ENCODE measurements at regions not wholly inside any gene's neighbourhood (a gene's known extent, or its start where the extent isn't known, plus 50 kb on each side); places are given as distances from the start of the nearest gene placed in this dataset.

GRCh38 chr1:22259551-22260282 lies 116.8 kb upstream of the WNT4 start:
- Mint-ChIP-seq H3K36me3 (ENCODE audit: low read depth) (no peaks in the 10 kb centered on the region), H3K27me3 (ENCODE audit: low read depth, poor library complexity) (peaks cover 23% of the 10 kb centered on the region), H3K27ac (no peak overlapping the region), H3K9me3 (no peaks in the 10 kb centered on the region), H3K4me3 (no peak overlapping the region), H3K4me1 (peaks cover 82% of the 10 kb centered on the region)
- no peak for TF ChIP-seq CTCF (IDR thresholded peaks at IDR 0.05)
- no peak for DNase-seq

GRCh38 chr1:22260860-22261432 lies 118.0 kb upstream of the WNT4 start:
- no peaks in the 10 kb centered on the region for H3K9me3 Mint-ChIP-seq
- no peak for TF ChIP-seq CTCF (IDR thresholded peaks at IDR 0.05)
- H3K27me3 Mint-ChIP-seq (ENCODE audit: low read depth, poor library complexity), result peaks cover 16% of the 10 kb centered on the region
- H3K36me3 Mint-ChIP-seq (ENCODE audit: low read depth), result no peaks in the 10 kb centered on the region
- H3K4me1 Mint-ChIP-seq, result peaks cover 82% of the 10 kb centered on the region
- DNase-seq, result no peak
- no peak overlapping the region for H3K27ac Mint-ChIP-seq
- H3K4me3 Mint-ChIP-seq, result no peak overlapping the region

DNA sequence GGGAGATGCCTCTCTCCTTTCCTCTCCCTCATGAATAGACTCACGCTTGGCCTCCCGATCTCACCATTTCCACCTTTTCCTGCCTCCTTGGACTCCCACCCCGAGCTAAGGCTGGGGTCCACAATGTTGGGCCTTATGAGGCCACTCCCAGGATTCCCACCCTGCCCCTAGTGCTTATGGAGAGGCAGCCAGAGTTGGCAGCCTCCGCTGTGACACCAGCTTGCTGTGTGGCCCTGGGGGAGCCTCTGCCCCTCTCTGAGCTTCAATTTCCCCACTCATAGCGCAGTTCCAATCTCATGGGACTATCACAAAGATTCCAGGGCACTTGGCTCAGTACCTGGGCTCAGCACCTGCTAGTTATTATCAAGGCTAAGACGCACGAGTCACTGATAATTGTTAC lies 118.7 kb upstream of the WNT4 start:
- H3K27ac Mint-ChIP-seq, result no peak overlapping the region
- H3K9me3 Mint-ChIP-seq, result no peaks in the 10 kb centered on the region

GRCh38 chr1:22262583-22262982 lies 119.7 kb upstream of the WNT4 start:
- Mint-ChIP-seq H3K4me3 (no peak overlapping the region), H3K9me3 (no peaks in the 10 kb centered on the region), H3K36me3 (ENCODE audit: low read depth) (no peaks in the 10 kb centered on the region), H3K4me1 (peaks cover 83% of the 10 kb centered on the region), H3K27ac (no peak overlapping the region), H3K27me3 (ENCODE audit: low read depth, poor library complexity) (peaks cover 14% of the 10 kb centered on the region)
- no peak for TF ChIP-seq CTCF (IDR thresholded peaks at IDR 0.05)
- peak; percentile 63 for DNase-seq

More for the DNA sequence above, 118.7 kb upstream of the WNT4 start:
- TF ChIP-seq CTCF (IDR thresholded peaks at IDR 0.05), result no peak
- peaks cover 84% of the 10 kb centered on the region for H3K4me1 Mint-ChIP-seq
- no peak overlapping the region for H3K4me3 Mint-ChIP-seq
- H3K36me3 Mint-ChIP-seq (ENCODE audit: low read depth), result no peaks in the 10 kb centered on the region
- DNase-seq, result no peak
- H3K27me3 Mint-ChIP-seq (ENCODE audit: low read depth, poor library complexity), result peaks cover 14% of the 10 kb centered on the region

GRCh38 chr1:22263359-22263758 lies 120.5 kb upstream of the WNT4 start:
- Mint-ChIP-seq H3K27me3 (ENCODE audit: low read depth, poor library complexity) (peaks cover 12% of the 10 kb centered on the region), H3K4me1 (peaks cover 88% of the 10 kb centered on the region)

More at GRCh38 chr1:22263359-22263758, 120.5 kb upstream of the WNT4 start:
- H3K9me3 Mint-ChIP-seq, result no peaks in the 10 kb centered on the region
- H3K36me3 Mint-ChIP-seq (ENCODE audit: low read depth), result no peaks in the 10 kb centered on the region
- no peak for DNase-seq
- TF ChIP-seq CTCF (IDR thresholded peaks at IDR 0.05), result no peak
- H3K27ac Mint-ChIP-seq, result no peak overlapping the region
- H3K4me3 Mint-ChIP-seq, result no peak overlapping the region

Measured in nephron progenitor cell (in vitro differentiated cells).